Loucy (cell line): ENCODE measurements at regions not wholly inside any gene's neighbourhood (a gene's known extent, or its start where the extent isn't known, plus 50 kb on each side); places are given as distances from the start of the nearest gene placed in this dataset.

Source experiments
- H2AFZ ChIP-seq: fragments of 200-600 bp; sonication (generic); 2 replicates; pipeline ENCODE4 v1.6.0; 2016; ENCODE audit warnings: antibody characterized with exemption, mild to moderate bottlenecking, low read length, moderate library complexity
- H3F3A ChIP-seq: fragments of 200-600 bp; 2 replicates; pipeline ENCODE4 v1.6.0; 2016; ENCODE audit warnings: antibody characterized with exemption, low read depth, mild to moderate bottlenecking
- H3K27me3 ChIP-seq: fragments of 200-600 bp; sonication (generic); 2 replicates; pipeline ENCODE4 v1.6.1; 2014; ENCODE audit warnings: low read length, mild to moderate bottlenecking; ENCODE audit not compliant: insufficient read depth, poor library complexity, severe bottlenecking
- H3K36me3 ChIP-seq: fragments of 200-600 bp; sonication (generic); 2 replicates; pipeline ENCODE4 v1.6.1; 2016; ENCODE audit warnings: low read length; ENCODE audit not compliant: insufficient read depth
- H3K4me1 ChIP-seq: fragments of 200-600 bp; sonication (generic); 2 replicates; pipeline ENCODE4 v1.5.1; 2014; ENCODE audit warnings: low read length, mild to moderate bottlenecking; ENCODE audit not compliant: insufficient read depth, poor library complexity, severe bottlenecking
- H3K4me2 ChIP-seq: fragments of 200-600 bp; sonication (generic); 2 replicates; pipeline ENCODE4 v1.6.0; 2014; ENCODE audit warnings: antibody characterized with exemption, low read length, low read depth, mild to moderate bottlenecking; ENCODE audit not compliant: poor library complexity, severe bottlenecking
- H3K4me3 ChIP-seq: fragments of 200-600 bp; sonication (generic); 2 replicates; pipeline ENCODE4 v1.5.1; 2014; ENCODE audit warnings: low read length, mild to moderate bottlenecking, mixed read lengths; ENCODE audit not compliant: poor library complexity, severe bottlenecking
- H3K79me2 ChIP-seq: fragments of 200-600 bp; sonication (generic); 2 replicates; pipeline ENCODE4 v1.6.1; 2014; ENCODE audit warnings: low read length; ENCODE audit not compliant: insufficient read depth
- H3K9ac ChIP-seq: fragments of 200-600 bp; sonication (generic); 2 replicates; pipeline ENCODE4 v1.6.0; 2014; ENCODE audit warnings: mild to moderate bottlenecking, low read depth, low read length, moderate library complexity; ENCODE audit not compliant: poor library complexity, severe bottlenecking
- H3K9me2 ChIP-seq: fragments of 200-600 bp; sonication (generic); replicated peaks from 2 replicates; pipeline ENCODE4 v1.6.1; 2016; ENCODE audit warnings: low read depth, low read length, mixed read lengths
- H3K9me3 ChIP-seq: fragments of 200-600 bp; sonication (generic); 2 replicates; pipeline ENCODE4 v1.6.1; 2014; ENCODE audit warnings: mild to moderate bottlenecking, antibody characterized with exemption, low read length, low read depth; ENCODE audit not compliant: insufficient read depth
- H4K20me1 ChIP-seq: fragments of 200-600 bp; sonication (generic); 2 replicates; pipeline ENCODE4 v1.6.0; 2014; ENCODE audit warnings: antibody characterized with exemption, low read length, mild to moderate bottlenecking; ENCODE audit not compliant: insufficient read depth, poor library complexity, severe bottlenecking
- CTCF ChIP-seq: fragments of 200-600 bp; sonication (generic); conservative IDR thresholded peaks from 2 replicates; pipeline ENCODE4 v1.5.1; 2014; ENCODE audit warnings: mild to moderate bottlenecking, antibody characterized with exemption, low read length
- EZH2phosphoT487 ChIP-seq: fragments of 200-600 bp; IDR thresholded peaks from 2 replicates; pipeline ENCODE4 v1.6.1; 2018; ENCODE audit warnings: antibody characterized with exemption, mild to moderate bottlenecking, moderate library complexity, borderline replicate concordance

GRCh38 chr3:103949693-103950092 is 1417.0 kb upstream of the ALCAM start:
- no peak overlapping the region for H3K9ac ChIP-seq
- no peaks in the 10 kb centered on the region for H4K20me1 ChIP-seq
- H3K9me3 ChIP-seq: no peaks in the 10 kb centered on the region
- H3K4me2 ChIP-seq: no peak overlapping the region
- H3K79me2 ChIP-seq: no peaks in the 10 kb centered on the region
- H3K4me3 ChIP-seq: no peak overlapping the region
- H3K9me2 ChIP-seq: no peaks in the 10 kb centered on the region
- no peaks in the 10 kb centered on the region for H3F3A ChIP-seq
- no peaks in the 10 kb centered on the region for H3K36me3 ChIP-seq
- H3K4me1 ChIP-seq: no peaks in the 10 kb centered on the region
- H2AFZ ChIP-seq: no peak overlapping the region
- TF ChIP-seq CTCF: no peak
- no peak for TF ChIP-seq EZH2phosphoT487
- H3K27me3 ChIP-seq: no peaks in the 10 kb centered on the region

- H3F3A ChIP-seq: no peaks in the 10 kb centered on the region
- no peaks in the 10 kb centered on the region for H3K36me3 ChIP-seq
- H3K9me2 ChIP-seq: no peaks in the 10 kb centered on the region
- no peak overlapping the region for H3K4me3 ChIP-seq
- H3K9ac ChIP-seq: no peak overlapping the region
- H3K27me3 ChIP-seq: no peaks in the 10 kb centered on the region
- H3K4me1 ChIP-seq: no peaks in the 10 kb centered on the region
- no peaks in the 10 kb centered on the region for H3K9me3 ChIP-seq
- no peak overlapping the region for H2AFZ ChIP-seq
- H3K4me2 ChIP-seq: no peak overlapping the region
- TF ChIP-seq CTCF: no peak
- TF ChIP-seq EZH2phosphoT487: no peak
- no peaks in the 10 kb centered on the region for H3K79me2 ChIP-seq
- H4K20me1 ChIP-seq: no peaks in the 10 kb centered on the region
Measured at GRCh38 chr3:103950676-103951075, 1416.0 kb upstream of the ALCAM start.

GRCh38 chr3:103953796-103954195 is 1412.9 kb upstream of the ALCAM start:
- Histone ChIP-seq H3K4me3 (no peak overlapping the region), H3K9me2 (no peaks in the 10 kb centered on the region), H3K4me2 (no peak overlapping the region), H2AFZ (no peak overlapping the region), H3K27me3 (no peaks in the 10 kb centered on the region), H3K79me2 (no peaks in the 10 kb centered on the region), H3F3A (no peaks in the 10 kb centered on the region), H4K20me1 (no peaks in the 10 kb centered on the region), H3K4me1 (no peaks in the 10 kb centered on the region), H3K9ac (no peak overlapping the region), H3K9me3 (no peaks in the 10 kb centered on the region), H3K36me3 (no peaks in the 10 kb centered on the region)
- no peak for TF ChIP-seq CTCF
- TF ChIP-seq EZH2phosphoT487: no peak
